Smooth muscle cell of the brain vasculature (primary cell): ENCODE measurements at regions not wholly inside any gene's neighbourhood (a gene's known extent, or its start where the extent isn't known, plus 50 kb on each side); places are given as distances from the start of the nearest gene placed in this dataset.

Source experiments
- DNase-seq: peaks from one replicate; pipeline ENCODE4 v3.0.0-alpha.2; 2012; ENCODE audit warnings: low read depth, low spot score

DNA sequence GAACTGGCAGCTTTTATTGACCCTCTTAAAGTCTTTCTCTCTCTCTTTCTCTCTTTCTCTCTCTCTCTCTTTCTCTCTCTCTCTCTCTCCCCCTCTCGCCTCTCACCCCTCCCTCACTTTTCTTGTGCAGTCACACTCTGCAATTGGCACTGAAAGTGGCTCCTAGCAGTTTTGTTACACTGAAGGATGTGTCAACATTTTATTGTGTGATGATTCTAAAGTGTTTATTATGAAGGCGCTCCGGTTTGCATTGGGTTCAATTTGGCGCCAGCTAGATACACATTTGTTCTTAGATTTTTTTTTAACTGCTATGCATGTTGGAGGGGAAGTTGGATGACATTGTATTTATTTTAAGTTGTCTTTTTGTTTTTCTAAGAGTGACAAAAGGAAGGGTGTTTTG, 64.0 kb upstream of the CHRM3 start:
- no peak for DNase-seq

DNA sequence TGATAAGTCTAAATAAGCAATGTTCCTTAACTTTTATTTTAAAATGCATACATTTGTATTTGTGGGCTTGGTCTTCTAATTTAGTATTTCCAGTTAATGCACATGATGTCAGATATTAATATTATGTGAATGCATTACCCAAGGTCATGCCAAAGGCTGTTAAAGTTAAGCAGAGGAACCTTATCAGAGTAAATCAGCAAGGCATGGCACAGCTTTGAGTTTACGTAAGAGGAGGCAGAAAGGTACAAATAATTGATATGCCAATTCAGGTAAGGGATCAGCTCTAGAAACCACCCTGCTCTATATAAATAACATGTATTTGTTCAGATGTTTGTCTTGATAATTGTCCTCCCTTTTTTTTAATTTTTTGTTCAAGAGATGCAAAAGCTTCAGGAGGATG, 64.5 kb upstream of the CHRM3 start:
- DNase-seq, result no peak

DNA sequence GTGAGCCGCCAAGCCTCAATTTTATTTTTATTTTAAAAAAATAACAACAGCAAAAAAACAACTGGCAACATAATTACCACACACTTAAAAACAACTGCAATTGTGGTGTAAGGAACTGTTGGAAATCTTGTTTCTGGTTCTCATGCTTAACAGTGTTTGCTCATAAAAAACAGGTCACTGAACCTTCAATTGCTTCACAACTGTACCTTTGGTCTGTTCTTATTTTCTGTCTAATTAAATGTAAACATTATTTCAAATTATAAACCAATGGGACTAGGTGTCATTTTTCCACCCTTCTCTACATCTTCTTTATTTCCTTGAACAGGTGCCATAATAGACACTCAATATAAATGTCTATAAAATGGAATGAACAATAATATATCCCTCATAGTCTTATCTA, 68.4 kb upstream of the CHRM3 start:
- no peak for DNase-seq

DNA sequence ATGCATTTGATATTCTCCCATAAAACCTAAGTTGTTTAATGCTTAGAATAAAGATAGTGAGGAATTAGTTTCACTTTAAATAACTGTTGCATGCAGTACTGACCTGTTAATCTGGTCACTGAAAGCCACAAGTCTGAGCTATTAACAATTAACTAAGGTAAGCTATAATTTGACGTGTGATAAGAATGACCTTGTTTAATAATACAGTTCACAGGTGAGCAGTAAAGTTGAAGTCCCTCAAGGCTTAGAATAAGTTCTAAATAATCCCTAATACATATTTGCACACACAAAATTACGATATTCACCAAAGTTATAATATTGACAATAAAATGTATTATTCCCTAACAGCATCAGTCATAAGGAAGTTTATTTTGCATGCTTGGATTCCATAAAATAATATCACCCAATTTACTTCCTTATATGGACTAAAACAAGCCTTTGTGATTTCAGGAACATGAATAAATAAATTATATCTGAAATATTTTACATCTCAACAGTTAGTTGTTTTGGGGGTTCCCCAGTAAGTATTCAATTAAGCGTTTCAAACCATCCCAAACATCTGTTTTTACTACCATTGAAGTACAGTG, 70.6 kb upstream of the CHRM3 start:
- DNase-seq, result no peak

DNA sequence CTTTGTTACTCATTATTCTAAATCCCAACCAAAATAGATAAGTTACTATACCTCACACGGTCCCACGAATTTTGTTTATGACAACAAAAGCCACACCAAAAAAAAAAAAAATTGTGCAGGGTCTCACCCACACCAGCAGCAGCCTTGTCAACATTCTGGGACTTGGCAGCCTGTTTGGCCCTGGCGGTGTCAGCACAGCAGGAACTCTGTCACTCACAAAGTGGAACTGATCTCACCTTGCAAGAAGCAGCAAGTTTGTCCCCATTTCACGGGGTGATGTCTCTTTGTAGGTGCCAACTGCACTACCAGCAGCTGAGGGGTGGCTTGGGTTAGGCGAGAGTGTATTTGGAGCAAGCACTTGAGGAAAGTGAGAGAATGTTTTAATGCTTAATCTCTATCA, 75.0 kb upstream of the CHRM3 start:
- no peak for DNase-seq

DNA sequence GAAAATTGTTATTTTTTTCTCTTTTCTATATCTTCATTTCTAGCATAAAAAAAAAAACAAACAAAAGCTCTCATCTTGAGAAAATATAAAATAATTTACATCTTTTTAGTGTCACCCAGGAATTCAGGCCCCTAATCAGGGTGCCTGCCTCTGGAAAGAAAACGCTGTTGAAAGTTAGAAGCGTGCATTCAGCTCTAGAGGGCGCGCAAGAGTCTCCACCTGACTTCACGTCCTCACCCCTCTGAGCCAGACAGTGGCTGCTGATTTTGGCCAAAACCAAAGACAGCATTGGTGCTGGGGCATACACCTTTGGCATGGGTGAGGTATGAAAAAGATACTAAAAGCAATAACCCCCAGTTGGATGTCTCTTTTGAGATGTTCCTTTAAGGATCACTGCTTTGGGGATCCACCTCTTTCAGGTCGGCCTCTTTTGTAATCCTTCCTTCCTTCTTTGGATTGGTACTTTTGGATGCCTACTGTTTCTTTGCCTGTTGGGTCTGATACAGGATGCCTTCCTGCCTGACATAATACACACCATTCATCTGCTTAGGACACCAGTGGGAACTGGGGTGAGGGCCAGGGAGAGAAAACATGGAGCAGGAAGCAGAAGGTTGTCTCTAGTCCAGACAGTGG, 77.6 kb upstream of the CHRM3 start:
- peak; percentile 0 for DNase-seq

DNA sequence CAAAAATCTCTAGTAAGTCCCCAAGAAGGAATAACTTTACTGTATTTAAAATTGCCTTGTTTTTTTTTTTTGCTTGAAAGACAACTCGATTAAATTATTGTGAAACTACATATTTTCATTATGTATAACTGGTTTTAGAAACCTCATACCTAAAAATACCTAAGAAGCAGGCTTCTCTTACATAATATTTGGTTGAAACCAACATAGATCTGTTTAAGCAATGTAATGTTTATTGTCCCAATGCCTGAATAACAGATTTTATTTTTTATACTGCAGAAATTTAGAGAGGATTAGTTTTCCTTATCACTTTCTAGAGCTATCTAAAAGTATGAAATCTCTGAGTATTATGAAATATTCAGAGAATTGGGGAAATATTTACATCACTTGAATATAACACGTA, 78.5 kb upstream of the CHRM3 start:
- DNase-seq, result no peak

DNA sequence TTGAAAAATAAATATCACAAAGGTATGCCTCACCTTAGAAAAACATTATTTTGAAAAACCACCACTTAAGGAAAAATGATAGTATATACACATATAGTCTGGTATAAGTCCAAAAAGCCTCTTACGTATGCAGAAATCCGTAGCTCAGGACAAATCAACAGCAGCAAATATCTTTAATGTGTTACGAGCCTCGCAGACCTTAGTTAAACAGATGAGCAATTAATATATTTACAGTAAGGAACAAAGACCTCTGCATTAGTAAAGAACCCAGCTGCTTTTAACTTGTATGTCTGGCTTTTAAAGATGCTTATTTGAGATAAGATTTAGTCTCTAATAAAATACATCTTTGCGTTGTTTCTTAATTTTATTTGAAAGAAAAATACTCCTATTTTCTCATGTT, 79.9 kb upstream of the CHRM3 start:
- DNase-seq, result no peak

DNA sequence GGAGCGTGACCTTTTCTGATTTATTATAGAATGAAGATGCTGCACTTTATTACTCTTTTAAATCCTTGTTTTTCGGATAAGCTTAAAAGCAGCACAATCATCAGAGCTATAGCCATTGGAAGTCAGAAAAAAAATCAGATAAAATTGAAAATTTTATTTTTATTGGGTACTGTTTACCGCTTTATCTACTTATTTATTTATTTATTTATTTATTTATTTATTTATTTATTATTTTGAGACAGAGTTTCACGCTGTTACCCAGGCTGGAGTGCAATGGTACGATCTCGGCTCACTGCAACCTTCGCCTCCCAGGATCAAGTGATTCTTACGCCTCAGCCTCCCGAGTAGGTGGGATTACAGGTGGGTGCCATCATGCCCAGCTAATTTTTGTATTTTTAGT, 83.1 kb upstream of the CHRM3 start:
- no peak for DNase-seq

DNA sequence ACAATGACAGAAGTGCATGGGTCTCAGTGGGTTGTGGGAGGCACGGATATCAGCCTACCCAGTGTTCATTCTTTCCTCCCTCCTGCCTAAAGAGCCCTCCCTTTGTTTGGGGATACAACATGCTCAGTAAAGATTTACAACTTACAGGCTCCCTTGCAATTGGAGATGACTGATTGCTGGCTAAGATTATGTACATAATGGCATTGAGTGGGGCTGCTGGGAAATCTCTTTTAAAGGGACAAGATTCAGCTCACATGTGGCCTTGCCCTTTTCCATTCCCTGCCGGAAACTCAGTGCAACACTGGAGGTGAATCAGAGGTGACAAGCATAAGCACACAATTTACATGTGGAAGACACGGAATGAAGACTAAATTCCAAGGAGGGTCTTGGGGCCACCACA, 83.7 kb upstream of the CHRM3 start:
- DNase-seq, result no peak

DNA sequence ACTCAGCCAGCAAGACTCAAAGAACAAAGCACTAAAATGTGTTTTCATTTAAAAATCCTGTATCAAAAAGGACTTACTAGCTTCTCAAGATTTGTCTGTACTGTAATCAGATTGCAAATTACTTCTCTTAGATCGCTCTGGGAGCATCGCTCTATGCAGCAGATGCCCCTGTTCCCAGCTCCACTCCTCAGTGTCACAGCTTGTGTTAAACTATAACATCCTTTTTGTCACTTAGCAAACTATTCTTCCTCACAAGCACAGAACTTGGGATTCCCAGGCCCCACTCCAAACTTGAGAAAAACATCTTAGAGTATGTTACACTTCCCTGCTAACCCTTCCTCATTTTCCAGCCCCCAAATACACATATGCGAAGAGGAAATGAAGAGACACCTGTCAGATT, 85.1 kb upstream of the CHRM3 start:
- no peak for DNase-seq

DNA sequence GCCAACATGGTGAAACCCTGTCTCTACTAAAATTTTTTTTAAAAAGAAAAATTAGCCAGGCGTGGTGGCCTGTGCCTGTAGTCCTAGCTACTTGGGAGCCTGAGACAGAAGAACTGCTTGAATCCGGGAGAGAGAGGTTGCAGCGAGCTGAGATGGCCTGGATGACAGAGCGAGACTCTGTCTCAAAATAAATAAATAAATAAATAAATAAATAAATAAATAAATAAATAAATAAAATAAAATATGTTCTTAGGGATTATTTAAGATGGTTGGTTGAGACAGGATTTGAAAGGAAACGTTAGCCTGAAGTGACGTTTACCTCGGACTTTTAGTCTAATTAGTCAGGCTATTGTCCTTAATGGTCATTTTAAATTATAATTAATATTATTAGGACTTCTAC, 88.5 kb upstream of the CHRM3 start:
- DNase-seq, result no peak

DNA sequence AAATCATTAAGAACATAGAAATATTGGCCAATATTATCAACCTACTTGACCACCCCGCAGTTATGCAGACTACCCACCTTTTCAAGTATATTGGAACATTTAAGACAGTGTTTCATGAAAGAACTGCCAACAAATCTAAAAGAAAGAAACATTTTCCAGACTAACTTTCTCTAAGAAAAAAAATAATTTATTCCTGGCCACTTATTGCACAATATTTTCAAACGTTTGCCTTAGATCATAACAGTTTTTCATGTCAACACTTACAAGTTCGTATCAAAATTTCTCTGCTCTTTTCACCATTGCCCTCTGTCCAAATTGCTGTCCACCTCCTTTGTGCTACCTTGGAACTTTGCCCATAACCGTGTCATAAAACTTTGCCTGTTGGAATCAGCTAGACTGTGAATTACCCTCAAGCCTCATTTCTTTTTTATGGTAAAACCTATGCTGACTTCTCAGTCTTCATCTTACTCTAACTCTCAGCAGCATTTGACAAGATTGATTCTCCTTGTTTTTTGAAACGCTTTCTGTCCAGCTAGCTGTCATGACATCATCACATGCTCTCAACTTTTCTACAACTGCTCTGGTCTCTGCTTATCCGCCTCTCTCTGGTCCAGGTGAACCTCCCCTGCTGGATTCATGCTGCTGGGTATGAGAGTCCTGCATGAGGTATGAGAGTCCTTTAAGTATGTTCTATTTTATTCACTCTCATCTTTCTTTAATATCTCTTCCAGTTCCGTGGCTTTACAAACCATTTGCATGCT, 92.8 kb upstream of the CHRM3 start:
- no peak for DNase-seq

DNA sequence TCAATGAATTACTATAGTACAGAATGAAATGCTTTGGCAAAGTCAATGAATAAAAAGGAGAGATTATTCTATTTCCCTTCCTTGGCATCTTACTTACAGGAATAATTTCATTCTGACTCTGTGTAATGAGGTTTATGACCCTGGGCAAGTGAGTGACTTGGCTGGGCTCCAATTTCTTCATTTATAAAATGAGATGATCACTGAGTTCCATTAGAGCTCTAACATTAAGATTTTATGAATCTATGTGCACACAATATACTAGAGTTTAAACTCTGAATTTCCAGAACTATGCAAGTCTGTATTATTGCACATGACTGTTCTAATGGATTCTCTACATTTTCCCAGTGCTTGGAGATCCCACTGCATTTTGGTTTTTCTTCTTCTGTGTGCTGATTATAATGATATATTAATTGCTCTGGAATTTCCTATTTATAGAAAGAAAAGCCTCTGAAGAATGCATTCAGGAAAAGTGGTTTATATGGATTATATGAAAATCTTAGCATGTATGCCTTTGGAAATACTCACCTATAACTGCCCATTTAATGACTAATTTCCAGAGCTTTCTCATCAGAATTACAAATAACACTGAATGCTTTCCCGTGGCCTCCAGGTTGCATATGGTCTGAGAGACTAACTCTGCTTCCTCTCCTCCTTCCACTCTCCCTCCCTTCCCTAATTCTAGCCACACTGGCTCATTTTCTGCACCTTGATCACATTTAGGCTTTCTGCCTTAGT, 97.4 kb upstream of the CHRM3 start:
- no peak for DNase-seq

DNA sequence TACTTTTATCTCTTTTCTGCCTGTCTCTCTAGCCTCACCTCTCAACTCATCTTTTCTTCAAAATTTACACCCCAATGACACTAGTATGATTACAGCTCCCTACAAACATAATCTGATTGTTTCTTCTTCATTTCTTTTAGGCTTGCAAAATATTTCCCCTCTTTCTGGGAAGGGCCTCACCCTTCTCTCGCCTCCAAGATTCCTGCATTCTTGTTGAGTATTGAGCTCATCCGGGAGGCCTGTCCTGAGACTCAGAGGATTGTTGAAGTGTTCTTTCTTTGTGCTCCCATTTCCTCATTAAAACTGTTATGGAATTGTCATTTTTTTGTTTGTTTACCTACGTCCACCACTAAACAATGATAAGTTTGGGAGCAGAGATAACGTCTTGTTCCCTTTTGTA, 99.1 kb upstream of the CHRM3 start:
- DNase-seq, result no peak

DNA sequence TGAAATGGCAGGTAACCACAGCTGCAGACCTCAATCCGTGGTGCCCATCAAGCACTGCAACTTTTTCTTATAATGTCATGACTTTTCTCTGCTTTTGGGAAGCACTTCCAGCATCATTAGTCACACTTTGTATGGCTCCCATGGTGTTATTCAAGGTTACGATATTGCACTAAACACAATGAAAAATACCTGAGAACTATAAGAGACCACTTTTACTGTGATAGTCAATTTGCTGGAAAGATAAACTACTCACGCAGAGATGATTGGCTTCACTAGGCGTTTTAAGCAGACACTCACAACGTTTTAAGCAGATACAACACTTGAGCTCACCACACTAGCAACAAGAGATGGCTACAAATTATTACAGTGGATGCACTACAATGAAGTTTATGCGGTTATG, 103.2 kb upstream of the CHRM3 start:
- DNase-seq, result no peak

DNA sequence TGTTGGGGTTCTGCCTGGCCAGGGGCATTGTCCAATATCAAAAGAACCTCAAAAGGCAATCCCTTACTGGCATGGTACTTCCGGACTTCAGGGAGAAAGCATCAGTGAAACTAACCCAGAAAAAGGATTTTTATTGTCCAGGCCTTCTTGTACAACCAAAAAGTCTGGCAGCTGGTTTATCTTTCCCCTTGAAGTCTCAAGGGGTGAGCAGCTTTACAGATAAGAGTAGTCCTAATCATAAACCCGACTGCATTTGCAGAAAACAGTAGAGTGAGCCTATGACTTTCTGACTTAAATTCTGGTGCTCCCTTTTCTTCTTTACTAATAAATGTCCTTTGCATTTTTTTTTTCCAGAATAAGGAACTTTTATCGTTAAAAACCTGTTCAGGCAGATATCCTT, 104.0 kb upstream of the CHRM3 start:
- no peak for DNase-seq

DNA sequence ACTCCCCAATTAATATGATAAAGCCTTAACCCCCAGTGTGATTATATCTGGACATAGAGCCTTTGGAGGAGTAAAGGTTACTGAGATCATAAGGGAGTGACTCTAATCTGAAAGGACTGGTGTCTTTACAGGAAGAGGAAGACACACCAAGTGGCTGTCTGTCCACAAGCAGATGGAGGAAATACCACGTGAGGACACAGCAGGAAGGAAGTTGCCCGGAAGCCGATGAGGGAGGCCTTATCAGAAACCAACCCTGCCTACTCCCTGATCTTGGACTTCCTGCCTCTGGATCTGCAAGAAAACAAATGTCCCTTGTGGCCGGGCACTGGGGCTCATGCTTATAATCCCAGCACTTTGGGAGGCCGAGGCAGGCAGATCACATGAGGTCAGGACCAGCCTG, 110.3 kb upstream of the CHRM3 start:
- DNase-seq, result no peak

DNA sequence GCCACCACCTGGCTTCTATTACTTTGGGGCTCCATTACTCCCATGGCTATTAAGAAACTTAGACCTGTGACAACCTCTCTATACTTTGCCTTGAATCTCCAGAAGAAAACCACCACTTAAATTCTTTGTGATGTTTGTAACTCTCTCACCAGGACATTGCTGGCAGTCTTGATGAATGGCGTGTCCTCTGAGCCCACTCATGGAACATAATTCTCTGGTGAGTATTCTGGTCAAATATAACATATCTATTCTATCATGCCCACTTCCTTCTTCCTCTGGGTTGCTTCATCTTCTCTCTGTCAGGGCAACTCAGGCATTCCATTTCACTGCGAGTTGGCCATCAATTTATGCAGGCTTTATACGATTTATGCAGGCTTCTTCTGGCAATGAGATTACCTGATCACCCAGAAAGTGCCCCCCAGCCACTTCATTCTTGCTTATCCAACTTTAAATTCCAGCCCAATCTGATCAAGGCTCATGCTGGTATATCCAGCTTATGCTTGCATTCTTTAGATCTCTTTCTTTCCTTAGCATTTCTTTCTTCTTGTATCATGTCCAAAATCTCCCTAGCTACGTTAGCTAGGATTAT, 112.0 kb upstream of the CHRM3 start:
- DNase-seq, result no peak

DNA sequence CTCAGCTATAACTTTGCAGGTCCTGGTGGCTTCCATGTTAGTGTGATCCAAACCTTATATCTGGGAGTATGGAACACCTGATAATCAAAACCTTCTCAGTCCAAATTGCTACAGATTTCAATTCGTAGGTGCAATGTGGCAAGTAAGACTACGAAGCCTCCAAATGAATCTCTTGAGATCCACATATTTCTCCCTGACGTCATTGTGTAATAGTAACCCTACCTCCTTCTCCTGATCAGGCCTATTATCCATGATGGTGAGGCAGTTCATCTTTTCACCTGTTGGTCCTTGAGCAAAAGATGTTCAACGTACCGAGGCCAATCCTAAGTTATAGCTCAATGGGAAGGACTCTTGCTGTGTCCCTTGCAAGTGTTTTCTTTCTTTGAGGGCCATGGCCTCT, 115.9 kb upstream of the CHRM3 start:
- DNase-seq, result no peak

DNA sequence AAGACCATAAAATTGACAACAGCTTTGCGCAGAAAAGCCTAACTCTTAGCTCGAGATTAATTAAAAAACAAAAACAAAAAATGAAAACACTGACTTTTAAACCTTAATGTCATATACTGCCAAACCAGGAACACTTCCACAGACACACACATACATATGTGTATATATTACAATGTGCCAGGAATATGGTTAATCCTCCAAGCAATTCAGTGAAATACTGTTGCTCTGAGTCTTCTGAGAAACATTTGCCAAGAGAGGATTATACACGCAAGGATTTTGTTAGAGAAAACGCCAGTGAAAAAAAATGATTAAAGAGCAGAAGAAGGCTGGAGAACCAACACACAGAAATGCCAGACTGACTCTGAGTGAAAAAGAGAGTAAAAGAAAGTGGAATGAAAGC, 116.7 kb upstream of the CHRM3 start:
- DNase-seq, result no peak

DNA sequence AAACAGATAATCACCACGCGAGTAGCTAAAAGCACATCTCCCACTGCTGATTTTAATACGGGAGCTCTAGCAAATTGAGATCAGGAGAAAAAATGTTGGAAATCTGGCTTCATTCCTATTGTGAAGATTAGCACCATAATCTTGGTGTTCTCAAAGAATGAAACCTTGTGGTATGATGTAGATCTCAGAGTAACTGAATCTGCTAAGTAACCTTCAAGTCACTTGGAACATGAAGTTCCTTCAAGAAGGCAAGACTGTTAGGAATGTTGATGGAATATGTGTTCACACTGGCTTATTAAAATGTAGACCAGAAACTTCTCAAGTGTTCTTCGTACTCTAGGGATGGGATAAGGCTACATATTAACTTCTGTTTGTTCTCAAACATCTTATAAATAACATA, 117.4 kb upstream of the CHRM3 start:
- no peak for DNase-seq
